ENCODE measurements at regions not wholly inside any gene's neighbourhood (a gene's known extent, or its start where the extent isn't known, plus 50 kb on each side); places are given as distances from the start of the nearest gene placed in this dataset.

DNA sequence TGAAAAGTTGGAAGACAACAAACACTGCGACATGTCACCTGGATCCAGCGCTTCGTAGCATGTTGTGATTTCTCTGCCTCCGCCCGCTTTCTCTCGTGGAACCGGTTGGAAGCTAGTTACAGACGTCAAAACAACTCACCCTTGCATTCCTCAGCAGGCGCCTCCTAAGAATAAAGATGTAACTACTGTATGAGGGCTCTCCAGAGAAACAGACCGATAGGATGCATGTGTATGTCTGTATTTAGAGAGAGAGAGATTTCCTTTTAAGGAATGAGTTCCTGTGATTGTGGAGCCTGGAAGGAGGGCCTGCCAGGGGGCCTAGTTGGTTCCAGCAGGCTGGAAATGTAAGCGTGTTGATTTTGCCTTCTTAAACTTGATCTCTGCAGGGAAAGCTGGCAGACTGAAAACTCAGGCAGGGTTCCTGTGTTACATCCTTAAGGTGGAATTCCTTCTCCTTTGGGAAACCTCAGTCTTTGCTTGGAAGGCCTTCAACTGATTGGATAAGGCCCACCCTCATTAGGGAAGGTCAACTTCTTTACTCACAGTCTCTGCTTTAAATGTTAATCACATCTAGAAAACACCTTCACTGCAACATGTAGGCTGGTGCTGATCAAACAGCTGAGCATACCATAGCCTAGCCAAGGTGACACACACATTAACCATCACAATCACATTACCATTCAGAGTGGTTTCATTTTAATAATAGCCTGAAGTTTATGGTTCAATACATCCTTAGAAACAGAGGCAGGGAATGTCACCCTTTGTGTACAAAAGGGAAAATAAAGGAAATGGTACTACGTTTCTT lies 163.8 kb downstream of the SYK start:
- TF ChIP-seq, protein P1, sequence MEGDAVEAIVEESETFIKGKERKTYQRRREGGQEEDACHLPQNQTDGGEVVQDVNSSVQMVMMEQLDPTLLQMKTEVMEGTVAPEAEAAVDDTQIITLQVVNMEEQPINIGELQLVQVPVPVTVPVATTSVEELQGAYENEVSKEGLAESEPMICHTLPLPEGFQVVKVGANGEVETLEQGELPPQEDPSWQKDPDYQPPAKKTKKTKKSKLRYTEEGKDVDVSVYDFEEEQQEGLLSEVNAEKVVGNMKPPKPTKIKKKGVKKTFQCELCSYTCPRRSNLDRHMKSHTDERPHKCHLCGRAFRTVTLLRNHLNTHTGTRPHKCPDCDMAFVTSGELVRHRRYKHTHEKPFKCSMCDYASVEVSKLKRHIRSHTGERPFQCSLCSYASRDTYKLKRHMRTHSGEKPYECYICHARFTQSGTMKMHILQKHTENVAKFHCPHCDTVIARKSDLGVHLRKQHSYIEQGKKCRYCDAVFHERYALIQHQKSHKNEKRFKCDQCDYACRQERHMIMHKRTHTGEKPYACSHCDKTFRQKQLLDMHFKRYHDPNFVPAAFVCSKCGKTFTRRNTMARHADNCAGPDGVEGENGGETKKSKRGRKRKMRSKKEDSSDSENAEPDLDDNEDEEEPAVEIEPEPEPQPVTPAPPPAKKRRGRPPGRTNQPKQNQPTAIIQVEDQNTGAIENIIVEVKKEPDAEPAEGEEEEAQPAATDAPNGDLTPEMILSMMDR (IDR thresholded peaks at IDR 0.05; ENCODE audit: insufficient read depth, low read depth, low read length): no peak
- TF ChIP-seq EZH2 (IDR thresholded peaks at IDR 0.05; ENCODE audit: insufficient read depth, low read length): no peak

Data from astrocyte (in vitro differentiated cells and primary cell).